NCI-H82 treated with DMSO at 0.1 percent for 48 hours (cell line): ENCODE measurements at regions not wholly inside any gene's neighbourhood (a gene's known extent, or its start where the extent isn't known, plus 50 kb on each side); places are given as distances from the start of the nearest gene placed in this dataset.
A peak's percentile ranks its signal among the peaks of the same experiment; 100 is the strongest.

ENCODE experiments used
- DNase-seq: peaks from one replicate; lab custom pipeline; 2025; ENCODE audit not compliant: unreplicated experiment; lab: John Stamatoyannopoulos, UW

- no peak for DNase-seq
Observed at GRCh38 chr18:53755914-53756609, 468.4 kb downstream of the MBD2 start.

- no peak for DNase-seq
Observed at GRCh38 chr18:53754154-53754553, 470.3 kb downstream of the MBD2 start.

GRCh38 chr18:53753601-53754000, 470.9 kb downstream of the MBD2 start:
- DNase-seq, result peak; percentile 86

GRCh38 chr18:53752781-53753367, 471.6 kb downstream of the MBD2 start:
- DNase-seq, result peak; percentile 11

GRCh38 chr18:53749766-53750165, 474.7 kb downstream of the MBD2 start:
- DNase-seq, result no peak

- DNase-seq, result no peak
Observed at GRCh38 chr18:53747663-53748160, 476.8 kb downstream of the MBD2 start.

- DNase-seq, result no peak
Observed at GRCh38 chr18:53747210-53747609, 477.3 kb downstream of the MBD2 start.

- no peak for DNase-seq
Observed at GRCh38 chr18:53745986-53746385, 478.5 kb downstream of the MBD2 start.

GRCh38 chr18:53745224-53745967, 479.1 kb downstream of the MBD2 start:
- no peak for DNase-seq

GRCh38 chr18:53739700-53740099, 484.8 kb downstream of the MBD2 start:
- no peak for DNase-seq

- DNase-seq, result no peak
Observed at GRCh38 chr18:53735526-53735925, 488.9 kb downstream of the MBD2 start.

- DNase-seq, result no peak
Observed at GRCh38 chr18:53715243-53715853, 509.1 kb downstream of the MBD2 start.

GRCh38 chr18:53710080-53710479, 514.4 kb downstream of the MBD2 start:
- no peak for DNase-seq

GRCh38 chr18:53702480-53702879, 522.0 kb downstream of the MBD2 start:
- DNase-seq, result no peak

- DNase-seq, result no peak
Observed at GRCh38 chr18:53701697-53702096, 522.8 kb downstream of the MBD2 start.

GRCh38 chr18:53698907-53699306, 525.6 kb downstream of the MBD2 start:
- DNase-seq, result peak; percentile 6

- DNase-seq, result no peak
Observed at GRCh38 chr18:53689886-53690285, 534.6 kb downstream of the MBD2 start.

GRCh38 chr18:53686965-53687364, 537.5 kb downstream of the MBD2 start:
- no peak for DNase-seq

- no peak for DNase-seq
Observed at GRCh38 chr18:53682796-53683195, 541.7 kb downstream of the MBD2 start.

- DNase-seq, result no peak
Observed at GRCh38 chr18:53677480-53677879, 547.0 kb downstream of the MBD2 start.

- no peak for DNase-seq
Observed at GRCh38 chr18:53665701-53666100, 558.8 kb downstream of the MBD2 start.

GRCh38 chr18:53664575-53664974, 559.9 kb downstream of the MBD2 start:
- no peak for DNase-seq
